Thyroid gland (tissue), 4 donors: ENCODE measurements at regions not wholly inside any gene's neighbourhood (a gene's known extent, or its start where the extent isn't known, plus 50 kb on each side); places are given as distances from the start of the nearest gene placed in this dataset.

ENCODE experiments used
- DNase-seq, 2 donors: peaks; one replicate each; pipeline ENCODE4 v3.0.0-alpha.2; 2019
- H3K27ac ChIP-seq, 3 donors: fragments of 200-600 bp; sonication (generic); 1 replicate in 2 of 3; 2 replicates in 1 of 3; pipeline ENCODE4 v1.5.1; 2016 to 2019; ENCODE audit warnings: mild to moderate bottlenecking in 1 of 3, moderate library complexity in 1 of 3
- H3K27me3 ChIP-seq: fragments of 200-600 bp; sonication (generic); one replicate; pipeline ENCODE4 v1.5.1; 2019
- H3K36me3 ChIP-seq, 2 donors: fragments of 200-600 bp; sonication (generic); one replicate each; pipeline ENCODE4 v1.5.1; 2016 to 2019
- H3K4me1 ChIP-seq, 2 donors: fragments of 200-600 bp; sonication (generic); one replicate each; pipeline ENCODE4 v1.5.1; 2017 to 2019
- H3K4me3 ChIP-seq, 3 donors: fragments of 200-600 bp; sonication (generic); replicated peaks in 1 of 3; 1 replicate in 2 of 3; 2 replicates in 1 of 3; pipeline ENCODE4 v1.5.1; 2016; ENCODE audit warnings: mild to moderate bottlenecking in 1 of 3
- H3K9me3 ChIP-seq: fragments of 200-600 bp; sonication (generic); one replicate; pipeline ENCODE4 v1.5.1; 2017
- POLR2A ChIP-seq, 2 donors: fragments of 450-650 bp; IDR thresholded peaks; one replicate each; pipeline ENCODE4 v1.6.1; 2017; ENCODE audit warnings: antibody characterized with exemption in 2 of 2, mild to moderate bottlenecking in 2 of 2, moderate library complexity in 1 of 2
- WGBS, 2 donors: methylation state at CpG; one replicate each; pipeline ENCODE4 v1.1.5; 2017; 5-methylcytosine and 5-hydroxymethylcytosine counted together
- intact Hi-C: fragments of 100-400 bp; cut with DNase I; formaldehyde crosslinking; loops from one replicate; pipeline ENCODE4 v1.15.1; 2023
- TF ChIP-seq, protein P1 (sequence below), 6 experiments: fragments of 200-600 bp in 3 of 6; fragments of 450-650 bp in 3 of 6; sonication (generic) in 3 of 6; IDR thresholded peaks; one replicate each; pipeline ENCODE4 v1.5.1; 2016 to 2019; ENCODE audit warnings: antibody characterized with exemption in 6 of 6, mild to moderate bottlenecking in 2 of 6, inconsistent platforms in 1 of 6, moderate library complexity in 1 of 6

GRCh38 chr3:181782306-181782954, 70.7 kb downstream of the SOX2 start:
- Histone ChIP-seq H3K36me3 (no peaks in the 10 kb centered on the region), H3K4me1 (no peaks in the 10 kb centered on the region), H3K27ac (no peak overlapping the region), H3K4me3 (no peak overlapping the region), H3K27me3 (no peaks in the 10 kb centered on the region), H3K9me3 (no peaks in the 10 kb centered on the region)
- whole genome bisulfite sequencing, 2 donors, result 42 to 50% methylated on average over 1 of the region's 1 CpG
- TF ChIP-seq, protein P1, sequence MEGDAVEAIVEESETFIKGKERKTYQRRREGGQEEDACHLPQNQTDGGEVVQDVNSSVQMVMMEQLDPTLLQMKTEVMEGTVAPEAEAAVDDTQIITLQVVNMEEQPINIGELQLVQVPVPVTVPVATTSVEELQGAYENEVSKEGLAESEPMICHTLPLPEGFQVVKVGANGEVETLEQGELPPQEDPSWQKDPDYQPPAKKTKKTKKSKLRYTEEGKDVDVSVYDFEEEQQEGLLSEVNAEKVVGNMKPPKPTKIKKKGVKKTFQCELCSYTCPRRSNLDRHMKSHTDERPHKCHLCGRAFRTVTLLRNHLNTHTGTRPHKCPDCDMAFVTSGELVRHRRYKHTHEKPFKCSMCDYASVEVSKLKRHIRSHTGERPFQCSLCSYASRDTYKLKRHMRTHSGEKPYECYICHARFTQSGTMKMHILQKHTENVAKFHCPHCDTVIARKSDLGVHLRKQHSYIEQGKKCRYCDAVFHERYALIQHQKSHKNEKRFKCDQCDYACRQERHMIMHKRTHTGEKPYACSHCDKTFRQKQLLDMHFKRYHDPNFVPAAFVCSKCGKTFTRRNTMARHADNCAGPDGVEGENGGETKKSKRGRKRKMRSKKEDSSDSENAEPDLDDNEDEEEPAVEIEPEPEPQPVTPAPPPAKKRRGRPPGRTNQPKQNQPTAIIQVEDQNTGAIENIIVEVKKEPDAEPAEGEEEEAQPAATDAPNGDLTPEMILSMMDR (IDR thresholded peaks at IDR 0.05), result no peak
- TF ChIP-seq POLR2A (IDR thresholded peaks at IDR 0.05), result no peak
- intact Hi-C loops, result no loop called here
- no peak for DNase-seq

DNA sequence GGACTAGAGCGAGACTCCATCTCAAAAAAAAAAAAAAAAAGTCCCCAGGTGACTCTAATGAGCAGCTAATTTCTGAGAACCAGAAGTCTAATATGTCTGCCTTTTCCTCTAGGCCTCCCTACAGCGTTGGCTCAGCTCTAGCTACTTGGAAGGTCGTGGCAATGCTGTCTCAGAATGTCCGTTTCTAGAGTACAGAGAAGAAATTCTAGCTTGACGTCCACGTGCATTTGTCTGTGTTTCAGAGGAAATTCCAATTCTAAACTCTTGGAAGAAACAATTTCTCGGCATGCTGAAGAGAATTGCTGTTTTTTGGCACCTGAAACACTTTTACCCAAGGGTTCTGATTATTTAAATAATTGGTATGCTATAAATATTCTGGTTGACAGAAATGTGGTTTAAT, 78.8 kb downstream of the SOX2 start:
- H3K27ac ChIP-seq, result no peak overlapping the region
- H3K4me3 ChIP-seq, result no peak overlapping the region
- WGBS, 2 donors, result 57 to 71% methylated on average over 7 of the region's 7 CpGs
- no peaks in the 10 kb centered on the region for H3K27me3 ChIP-seq
- H3K36me3 ChIP-seq, result no peaks in the 10 kb centered on the region
- H3K4me1 ChIP-seq, result no peaks in the 10 kb centered on the region
- no peaks in the 10 kb centered on the region for H3K9me3 ChIP-seq
- no peak for DNase-seq
- TF ChIP-seq, protein P1 (IDR thresholded peaks at IDR 0.05), result no peak
- no peak for TF ChIP-seq POLR2A (IDR thresholded peaks at IDR 0.05)
- intact Hi-C loops, result no loop called here

DNA sequence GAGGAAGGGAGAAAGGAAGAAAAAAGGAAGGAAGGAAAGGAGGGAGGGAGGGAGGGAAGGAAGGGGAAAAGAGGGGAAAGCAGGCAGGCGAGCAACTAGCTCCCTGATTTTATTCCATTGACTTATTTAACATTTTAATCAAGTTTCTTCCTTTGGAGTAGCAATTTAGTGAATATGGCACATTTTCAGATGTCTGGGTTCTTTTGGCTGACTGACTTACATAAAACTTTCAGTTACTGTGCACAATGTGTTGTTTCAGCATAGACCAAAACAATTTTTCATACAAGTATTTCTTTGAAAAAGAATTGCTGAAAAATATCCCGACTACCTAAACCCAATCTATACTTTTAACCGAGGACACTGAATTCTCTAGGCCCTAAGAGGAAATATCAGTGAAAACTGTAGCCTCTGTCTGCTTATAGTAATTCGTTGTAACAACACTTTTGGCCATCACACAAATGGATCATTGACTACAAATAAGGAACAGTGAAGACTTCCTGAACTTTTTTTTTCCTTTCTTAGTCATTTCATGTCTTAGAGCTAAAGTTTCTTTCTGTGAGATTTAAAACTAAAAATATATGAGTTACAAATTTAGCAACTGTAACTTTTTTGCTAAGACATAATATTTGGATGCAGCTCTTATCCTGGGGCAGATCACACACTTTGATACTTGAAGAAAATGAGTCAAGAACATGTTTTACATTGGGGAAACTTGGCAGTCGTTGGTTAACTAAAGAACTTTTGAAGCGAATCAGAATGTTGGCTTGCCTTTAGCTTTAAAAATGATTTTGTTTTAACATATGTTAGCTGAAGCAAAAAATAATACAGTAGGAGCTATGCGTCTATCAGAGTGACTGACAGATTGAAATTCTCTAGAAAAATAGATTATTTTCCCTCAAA, 79.6 kb downstream of the SOX2 start:
- Histone ChIP-seq H3K27ac (no peak overlapping the region), H3K4me3 (no peak overlapping the region), H3K27me3 (no peaks in the 10 kb centered on the region), H3K36me3 (no peaks in the 10 kb centered on the region), H3K9me3 (no peaks in the 10 kb centered on the region), H3K4me1 (no peaks in the 10 kb centered on the region)
- no peak for DNase-seq
- intact Hi-C loops, result no loop called here
- WGBS, 2 donors, result 54 to 56% methylated on average over 7 of the region's 7 CpGs
- no peak for TF ChIP-seq POLR2A (IDR thresholded peaks at IDR 0.05)
- TF ChIP-seq, protein P1 (IDR thresholded peaks at IDR 0.05), result no peak

GRCh38 chr3:181793006-181793405, 81.3 kb downstream of the SOX2 start:
- intact Hi-C loops, result no loop called here
- Histone ChIP-seq H3K9me3 (no peaks in the 10 kb centered on the region), H3K4me1 (no peaks in the 10 kb centered on the region), H3K27me3 (no peaks in the 10 kb centered on the region), H3K36me3 (no peaks in the 10 kb centered on the region), H3K27ac (no peak overlapping the region), H3K4me3 (no peak overlapping the region)
- WGBS, 2 donors, result 72 to 78% methylated on average over 7 of the region's 7 CpGs
- TF ChIP-seq, protein P1 (IDR thresholded peaks at IDR 0.05), result no peak
- TF ChIP-seq POLR2A (IDR thresholded peaks at IDR 0.05), result no peak
- DNase-seq, result no peak
